GM12865 (cell line): ENCODE measurements at regions not wholly inside any gene's neighbourhood (a gene's known extent, or its start where the extent isn't known, plus 50 kb on each side); places are given as distances from the start of the nearest gene placed in this dataset.

Source experiments
- DNase-seq: peaks from one replicate; pipeline ENCODE4 v3.0.0; 2010; ENCODE audit warnings: low read depth
- H3K4me3 ChIP-seq: 2 replicates; pipeline ENCODE4 v1.5.1; 2011; ENCODE audit warnings: mild to moderate bottlenecking, low read depth, low read length, control low read depth
- CTCF ChIP-seq: IDR thresholded peaks from 2 replicates; pipeline ENCODE4 v1.5.1; 2011; ENCODE audit warnings: low read length, control low read depth, low read depth, inconsistent platforms; ENCODE audit not compliant: insufficient read depth; ENCODE audit errors: missing control alignments

GRCh38 chrX:16524316-16524715 is 125.6 kb upstream of the S100G start:
- DNase-seq, result no peak
- no peak for TF ChIP-seq CTCF
- H3K4me3 ChIP-seq, result no peak overlapping the region

DNA sequence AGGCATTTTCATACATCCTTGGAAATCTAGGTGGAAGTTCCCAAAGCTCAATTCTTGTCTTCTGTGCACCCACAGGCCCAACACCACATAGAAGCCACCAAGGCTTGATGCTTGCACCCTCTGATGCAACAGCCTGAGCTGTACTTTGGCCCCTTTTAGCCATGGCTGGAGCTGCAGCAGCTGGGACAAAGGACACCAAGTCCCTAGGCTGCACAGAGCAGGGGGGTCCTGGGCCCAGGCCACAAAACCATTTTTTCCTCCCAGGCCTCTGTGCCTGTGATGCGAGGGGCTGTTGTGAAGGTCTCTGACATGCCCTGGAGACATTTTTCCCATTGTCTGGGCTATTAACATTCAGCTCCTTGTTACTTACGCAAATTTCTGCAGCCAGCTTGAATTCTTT is 124.0 kb upstream of the S100G start:
- H3K4me3 ChIP-seq, result no peak overlapping the region
- no peak for DNase-seq
- TF ChIP-seq CTCF, result no peak

DNA sequence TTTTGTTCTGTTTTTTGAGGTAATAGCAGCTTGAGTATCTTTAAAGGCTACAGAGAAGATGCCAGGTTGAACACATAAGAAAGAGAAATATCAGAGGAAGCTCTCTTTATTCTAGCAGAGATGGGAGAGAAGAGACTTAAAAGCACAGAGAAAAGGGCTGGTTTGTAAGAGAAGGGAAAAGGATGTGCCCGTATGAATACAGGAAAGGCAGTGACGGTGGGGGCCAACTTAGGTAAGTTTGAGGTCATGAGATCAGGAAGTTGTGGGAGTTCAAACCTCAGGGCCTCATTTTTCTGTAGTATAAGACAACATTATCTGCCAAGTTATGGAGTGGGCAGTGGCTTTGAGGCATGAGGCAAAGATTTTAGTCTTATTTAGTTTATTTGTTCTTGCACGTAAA is 121.3 kb upstream of the S100G start:
- no peak for TF ChIP-seq CTCF
- H3K4me3 ChIP-seq, result no peak overlapping the region
- no peak for DNase-seq
